Urinary bladder (tissue), 3 donors: ENCODE measurements at regions not wholly inside any gene's neighbourhood (a gene's known extent, or its start where the extent isn't known, plus 50 kb on each side); places are given as distances from the start of the nearest gene placed in this dataset.
"Not testable (repeated sequence)": the region's sequence is repeated elsewhere in the genome, so short reads cannot be mapped to it uniquely, and the experiment has no call there.

Experiments used
- DNase-seq: peaks from one replicate; pipeline ENCODE4 v3.0.0-alpha.2; 2015; ENCODE audit errors: extremely low spot score
- H3K27ac ChIP-seq: one replicate; pipeline ENCODE4 v1.5.1; 2013; ENCODE audit warnings: low read depth, mild to moderate bottlenecking, moderate library complexity
- H3K36me3 ChIP-seq: one replicate; pipeline ENCODE4 v1.6.1; 2013; ENCODE audit warnings: mild to moderate bottlenecking, moderate library complexity; ENCODE audit not compliant: insufficient read depth
- H3K4me1 ChIP-seq: one replicate; pipeline ENCODE4 v1.6.1; 2013; ENCODE audit warnings: mild to moderate bottlenecking, moderate library complexity; ENCODE audit not compliant: insufficient read depth
- H3K4me3 ChIP-seq: one replicate; pipeline ENCODE4 v1.5.1; 2013; ENCODE audit warnings: low read depth, low read length
- WGBS: extraction: QIAGEN DNeasy Blood & Tissue Kit; methylation state at CpG from one replicate; pipeline ENCODE4 v1.1.7; 2013; 5-methylcytosine and 5-hydroxymethylcytosine counted together
- donor health status: healthy with polysubstance abuse.
- donor health status: healthy.

DNA sequence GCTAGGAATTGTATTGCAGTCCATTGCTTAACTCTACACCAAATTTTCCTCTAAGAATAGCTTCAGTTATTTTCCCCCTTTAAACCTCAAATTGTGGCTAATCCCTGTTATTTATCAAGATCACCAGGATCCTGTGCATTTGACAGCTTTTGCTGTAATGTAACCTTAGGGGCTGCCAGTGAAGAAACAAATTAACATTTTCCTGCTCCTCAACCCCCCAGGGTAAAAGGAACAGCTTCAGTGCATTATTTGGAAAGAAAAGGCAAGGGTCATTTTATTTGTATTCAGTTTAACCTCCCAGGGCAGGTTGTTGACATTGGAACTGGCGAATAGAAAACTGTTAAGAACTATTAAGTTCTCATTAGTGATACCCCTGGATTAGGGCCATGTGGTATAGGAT, 57.0 kb downstream of the PCDH20 start:
- no peak overlapping the region for H3K4me3 ChIP-seq
- H3K36me3 ChIP-seq: no peaks in the 10 kb centered on the region
- WGBS: 57% methylated on average over 1 of the region's 1 CpG
- no peak for DNase-seq
- no peak overlapping the region for H3K27ac ChIP-seq
- H3K4me1 ChIP-seq: no peaks in the 10 kb centered on the region

DNA sequence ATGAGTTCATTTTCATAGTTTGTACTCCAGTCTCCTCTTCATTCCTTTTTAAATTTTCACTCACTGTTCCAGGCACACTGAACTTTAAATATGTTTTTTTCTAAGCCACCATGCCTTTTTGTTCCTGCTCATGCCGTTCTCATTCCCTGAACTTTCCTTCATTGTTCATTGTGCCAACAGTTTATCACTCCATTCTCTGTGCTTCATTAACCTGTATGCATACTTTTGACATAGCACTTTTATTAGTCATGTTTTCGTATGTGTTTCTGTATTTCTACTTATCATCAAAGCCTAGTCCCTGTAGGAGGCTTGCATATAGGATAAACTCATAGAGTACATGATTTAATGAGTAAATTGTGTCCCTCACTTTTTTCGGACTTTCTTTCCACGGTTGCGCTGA, 65.3 kb downstream of the PCDH20 start:
- Histone ChIP-seq H3K27ac (no peak overlapping the region), H3K4me3 (no peak overlapping the region), H3K4me1 (no peaks in the 10 kb centered on the region), H3K36me3 (no peaks in the 10 kb centered on the region)
- 86% methylated on average over 5 of the region's 5 CpGs for WGBS
- DNase-seq: no peak

DNA sequence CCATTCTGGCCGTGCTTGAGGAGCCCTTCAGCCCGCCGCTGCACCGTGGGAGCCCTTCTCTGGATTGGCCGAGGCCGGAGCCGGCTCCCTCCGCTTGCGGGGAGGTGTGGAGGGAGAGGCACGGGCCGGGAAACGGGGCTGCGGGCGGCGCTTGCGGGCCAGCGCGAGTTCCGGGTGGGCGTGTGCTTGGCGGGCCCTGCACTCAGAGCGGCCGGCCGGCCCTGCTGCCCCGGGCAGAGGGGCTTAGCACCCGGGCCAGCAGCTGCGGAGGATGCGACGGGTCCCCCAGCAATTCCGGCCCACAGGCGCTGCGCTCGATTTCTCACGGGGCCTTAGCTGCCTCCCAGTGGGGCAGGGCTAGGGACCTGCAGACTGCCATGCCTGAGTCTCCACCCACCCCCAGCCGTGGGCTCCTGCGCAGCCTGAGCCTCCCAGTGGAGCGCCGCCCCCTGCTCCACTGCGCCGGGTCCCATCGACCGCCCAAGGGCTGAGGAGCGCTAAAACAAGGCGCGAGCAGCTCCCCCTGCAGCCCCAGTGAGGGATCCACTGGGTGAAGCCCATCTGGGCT, 76.5 kb downstream of the PCDH20 start:
- DNase-seq: no peak
- peaks cover 2% of the 10 kb centered on the region for H3K36me3 ChIP-seq

DNA sequence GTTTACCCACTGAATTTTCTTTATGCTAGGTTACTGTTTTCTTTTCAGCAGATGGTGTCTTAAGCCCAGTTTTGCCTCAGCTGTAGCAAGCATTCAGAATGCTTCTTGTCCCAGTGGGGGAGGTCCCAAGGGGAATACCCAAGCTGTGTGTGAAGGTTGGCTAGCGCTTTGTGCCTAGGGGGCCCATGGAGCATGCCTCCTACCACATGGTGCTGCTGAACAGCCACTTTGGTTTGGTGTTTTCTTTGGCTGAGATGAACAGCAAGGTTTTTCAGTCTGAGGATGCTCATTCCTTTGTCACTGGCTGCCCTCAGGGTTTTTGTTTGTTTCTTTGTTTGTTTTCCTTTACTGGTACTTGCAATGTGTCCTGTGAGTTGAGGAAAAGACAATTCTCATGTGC, 99.0 kb downstream of the PCDH20 start:
- 94% methylated on average over 1 of the region's 1 CpG for WGBS
- no peak overlapping the region for H3K4me3 ChIP-seq
- no peaks in the 10 kb centered on the region for H3K4me1 ChIP-seq
- no peak overlapping the region for H3K27ac ChIP-seq
- no peak for DNase-seq
- H3K36me3 ChIP-seq: no peaks in the 10 kb centered on the region

More for the DNA sequence above, 76.5 kb downstream of the PCDH20 start:
- 90% methylated on average over 45 of the region's 45 CpGs for WGBS
- Histone ChIP-seq H3K4me1 (no peaks in the 10 kb centered on the region), H3K4me3 (no peak overlapping the region), H3K27ac (no peak overlapping the region)

DNA sequence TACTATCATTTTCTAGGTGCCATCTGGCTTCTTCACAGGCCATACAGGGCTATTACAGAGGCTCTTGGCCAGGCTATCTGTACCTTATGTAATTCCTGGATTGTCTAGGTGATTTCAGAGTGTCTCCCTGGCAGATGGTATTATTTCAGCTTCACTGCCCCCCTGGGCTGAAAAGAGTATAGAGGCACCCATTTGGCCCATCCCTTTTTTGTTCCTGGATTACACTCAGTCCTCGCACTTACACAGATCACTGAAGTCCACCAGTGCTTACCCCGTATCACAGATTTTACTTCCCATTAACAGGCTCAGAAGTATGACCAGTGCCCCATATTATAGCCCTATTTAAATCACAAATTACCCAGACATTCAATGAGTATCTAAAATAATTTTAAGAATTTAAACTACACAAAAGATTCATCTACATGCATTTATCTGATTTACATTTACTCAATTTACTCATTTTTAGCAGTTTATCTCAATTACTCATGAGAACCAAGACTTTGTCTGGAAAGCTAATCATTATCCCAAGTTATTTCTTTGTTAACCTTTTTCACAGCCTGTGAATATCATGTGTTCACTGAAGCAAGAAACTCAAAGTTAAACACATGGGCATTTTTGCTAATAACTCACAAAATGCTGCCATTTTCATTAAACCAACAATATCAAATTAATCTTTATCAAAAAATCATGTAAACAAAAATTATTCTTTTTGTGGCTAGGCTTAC, 121.0 kb downstream of the PCDH20 start:
- Histone ChIP-seq H3K4me1 (no peaks in the 10 kb centered on the region), H3K4me3 (no peak overlapping the region), H3K27ac (no peak overlapping the region), H3K36me3 (no peaks in the 10 kb centered on the region)
- 94% methylated on average over 2 of the region's 2 CpGs for WGBS
- no peak for DNase-seq

DNA sequence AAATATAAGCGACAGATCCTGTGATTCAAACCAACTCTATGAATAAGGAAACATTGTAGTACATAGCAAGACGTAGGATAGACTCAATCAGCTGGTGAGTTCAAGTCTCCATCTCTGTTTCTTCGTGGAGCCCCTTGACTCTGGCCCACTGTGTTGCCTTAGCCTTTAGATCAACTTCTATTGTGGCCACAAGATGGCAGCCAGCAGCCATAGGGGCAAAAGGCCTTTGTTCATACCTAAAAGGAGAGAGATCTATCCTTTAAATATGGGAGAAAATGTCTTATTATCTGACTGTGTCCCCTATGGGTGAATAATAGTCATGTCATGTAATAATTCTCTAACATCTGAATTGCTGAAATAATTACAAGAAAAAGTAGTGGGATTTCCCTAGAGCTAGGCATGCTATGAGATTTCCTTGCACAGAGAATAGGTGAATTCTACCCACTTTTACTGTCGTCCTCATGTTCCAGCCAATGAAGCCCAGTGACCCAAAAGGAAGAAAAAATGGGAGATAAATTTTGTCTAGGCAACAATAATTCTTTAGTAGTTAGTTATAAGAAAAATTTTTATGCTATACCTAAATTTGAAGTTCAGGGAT, 129.4 kb downstream of the PCDH20 start:
- no peaks in the 10 kb centered on the region for H3K36me3 ChIP-seq
- DNase-seq: no peak
- no peaks in the 10 kb centered on the region for H3K4me1 ChIP-seq
- no peak overlapping the region for H3K27ac ChIP-seq
- WGBS: 78% methylated on average over 4 of the region's 4 CpGs
- H3K4me3 ChIP-seq: no peak overlapping the region

DNA sequence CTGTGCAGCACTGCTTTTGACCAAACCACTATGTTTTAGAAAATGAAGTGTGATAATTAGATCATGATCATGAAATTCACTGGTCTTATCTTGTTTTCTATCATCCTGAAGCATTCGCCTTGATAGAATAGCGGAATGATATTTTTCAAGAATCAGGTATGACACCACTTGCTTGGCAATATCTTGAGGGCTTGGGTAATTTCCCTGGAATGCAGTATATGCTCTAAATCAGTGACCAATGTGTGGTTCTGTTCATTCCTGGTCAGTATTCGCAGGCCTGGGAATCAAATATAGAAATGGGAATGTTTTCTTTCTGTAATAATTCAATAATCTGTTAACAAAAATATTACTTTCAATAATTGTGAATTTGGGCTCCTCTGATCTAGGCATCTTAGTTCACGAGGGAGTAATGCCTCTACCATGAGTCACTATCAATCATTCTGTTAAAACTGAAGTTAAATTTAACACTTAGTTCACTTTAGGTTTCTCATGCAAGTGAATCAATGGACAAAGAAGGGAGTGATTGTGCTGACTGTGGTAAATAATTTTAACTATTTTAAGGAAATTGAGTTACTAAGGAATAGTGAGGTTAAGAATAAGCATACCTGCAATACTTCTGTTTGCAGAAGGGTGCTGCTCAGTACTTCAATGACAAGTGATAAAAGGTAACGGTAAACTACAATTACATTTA, 137.9 kb downstream of the PCDH20 start:
- 82% methylated on average over 5 of the region's 5 CpGs for WGBS
- Histone ChIP-seq H3K27ac (no peak overlapping the region), H3K36me3 (no peaks in the 10 kb centered on the region), H3K4me1 (no peaks in the 10 kb centered on the region), H3K4me3 (no peak overlapping the region)
- no peak for DNase-seq

DNA sequence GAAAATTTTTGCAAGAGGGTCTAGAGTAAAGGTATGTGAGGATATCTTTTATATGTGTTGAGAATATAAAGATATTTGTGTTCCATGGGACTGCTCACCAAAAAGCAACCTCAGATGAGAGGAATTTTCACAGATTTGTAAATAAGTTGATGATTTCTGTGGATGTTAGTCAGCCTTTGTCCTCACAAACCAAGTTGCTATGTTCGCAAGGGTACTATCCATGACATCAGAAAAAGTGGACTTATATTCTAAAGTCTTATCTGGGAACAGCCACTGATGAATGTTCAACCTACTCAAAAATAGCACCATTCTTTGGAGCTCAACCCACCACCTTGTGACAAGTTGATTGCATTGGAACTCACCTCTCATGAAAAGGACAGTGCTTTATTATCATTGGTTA, 138.6 kb downstream of the PCDH20 start:
- H3K27ac ChIP-seq: no peak overlapping the region
- H3K4me1 ChIP-seq: no peaks in the 10 kb centered on the region
- 93% methylated on average over 1 of the region's 1 CpG for WGBS
- no peak overlapping the region for H3K4me3 ChIP-seq
- no peaks in the 10 kb centered on the region for H3K36me3 ChIP-seq
- DNase-seq: no peak

DNA sequence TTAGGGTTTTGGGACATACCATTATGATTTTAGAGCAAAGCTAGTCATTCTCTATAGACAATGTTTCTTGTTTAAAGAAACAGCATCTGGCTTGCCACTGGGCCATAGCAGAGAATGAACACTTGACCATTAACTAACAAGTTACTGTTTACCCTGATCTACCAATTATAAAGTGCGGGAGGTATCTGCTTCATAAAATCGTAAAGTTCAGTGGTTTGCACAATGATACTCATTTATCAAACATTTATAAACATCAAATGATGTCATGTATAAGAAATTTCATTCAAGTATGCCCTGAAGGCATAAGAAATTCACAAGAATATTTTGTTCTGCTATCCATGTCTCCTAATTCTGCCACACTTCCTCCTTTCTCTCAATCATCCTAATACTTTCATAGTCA, 139.2 kb downstream of the PCDH20 start:
- Histone ChIP-seq H3K27ac (no peak overlapping the region), H3K4me1 (no peaks in the 10 kb centered on the region), H3K36me3 (no peaks in the 10 kb centered on the region), H3K4me3 (no peak overlapping the region)
- DNase-seq: no peak
- WGBS: 86% methylated on average over 2 of the region's 2 CpGs

DNA sequence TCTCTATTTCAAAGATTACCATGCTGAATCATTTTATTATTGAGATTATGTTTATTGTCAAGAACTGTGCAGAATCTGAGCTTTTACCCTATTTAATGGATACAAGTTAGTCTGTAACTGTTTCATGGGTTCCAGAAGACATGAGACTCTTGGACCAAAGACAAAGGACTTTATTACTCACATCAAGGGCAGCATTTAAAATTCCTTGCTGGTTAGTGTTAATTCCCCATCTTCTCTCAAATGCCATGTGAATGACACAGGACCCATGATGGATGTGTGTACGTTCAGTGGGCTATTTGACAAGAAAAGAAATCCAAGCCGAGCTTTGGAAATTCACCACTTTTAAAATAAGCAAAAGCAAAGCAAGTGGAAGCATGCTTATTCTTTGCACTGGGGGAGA, 139.9 kb downstream of the PCDH20 start:
- no peak overlapping the region for H3K27ac ChIP-seq
- WGBS: 46% methylated on average over 2 of the region's 2 CpGs
- no peak for DNase-seq
- no peak overlapping the region for H3K4me3 ChIP-seq
- H3K36me3 ChIP-seq: no peaks in the 10 kb centered on the region
- no peaks in the 10 kb centered on the region for H3K4me1 ChIP-seq

DNA sequence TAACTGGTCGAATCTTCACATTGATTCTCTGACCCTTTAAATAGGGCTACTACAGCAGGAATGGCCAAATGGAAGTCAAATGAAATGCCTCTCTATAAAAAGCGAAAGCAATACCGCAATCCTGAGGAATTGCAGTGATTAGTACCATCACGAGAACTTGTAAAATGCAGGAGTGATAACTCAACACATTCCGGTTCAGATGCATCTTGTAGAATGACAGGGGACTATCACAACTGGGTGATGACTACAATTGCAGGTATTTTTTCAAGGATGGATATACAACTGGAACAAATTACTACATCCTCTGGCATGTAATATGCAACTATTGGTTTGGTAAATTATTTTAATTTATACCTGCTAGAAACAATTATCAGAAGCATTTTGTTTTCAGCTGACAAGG, 140.4 kb downstream of the PCDH20 start:
- Histone ChIP-seq H3K4me1 (no peaks in the 10 kb centered on the region), H3K4me3 (no peak overlapping the region), H3K27ac (no peak overlapping the region), H3K36me3 (no peaks in the 10 kb centered on the region)
- WGBS: 87% methylated on average over 5 of the region's 5 CpGs
- no peak for DNase-seq

DNA sequence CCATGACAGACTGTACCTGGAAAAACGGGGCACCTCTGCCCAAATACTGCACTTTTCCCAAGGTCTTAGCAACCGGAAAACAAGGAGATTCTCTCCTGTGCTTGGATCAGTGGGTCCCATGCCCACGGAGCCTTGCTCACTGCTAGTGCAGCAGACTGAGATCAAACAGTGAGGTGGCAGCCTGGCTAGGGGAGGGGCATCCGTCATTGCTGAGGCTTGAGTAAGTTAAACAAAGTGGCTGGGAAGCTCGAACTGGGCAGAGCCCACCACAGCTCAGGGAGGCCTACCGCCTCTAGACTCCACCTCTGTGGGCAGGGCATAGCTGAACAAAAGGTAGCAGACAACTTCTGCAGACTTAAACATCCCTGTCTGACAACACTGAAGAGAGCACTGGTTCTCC, 148.8 kb downstream of the PCDH20 start:
- 85% methylated on average over 6 of the region's 6 CpGs for WGBS
- H3K36me3 ChIP-seq, H3K4me1 ChIP-seq, H3K27ac ChIP-seq, H3K4me3 ChIP-seq, DNase-seq: not testable (repeated sequence)

DNA sequence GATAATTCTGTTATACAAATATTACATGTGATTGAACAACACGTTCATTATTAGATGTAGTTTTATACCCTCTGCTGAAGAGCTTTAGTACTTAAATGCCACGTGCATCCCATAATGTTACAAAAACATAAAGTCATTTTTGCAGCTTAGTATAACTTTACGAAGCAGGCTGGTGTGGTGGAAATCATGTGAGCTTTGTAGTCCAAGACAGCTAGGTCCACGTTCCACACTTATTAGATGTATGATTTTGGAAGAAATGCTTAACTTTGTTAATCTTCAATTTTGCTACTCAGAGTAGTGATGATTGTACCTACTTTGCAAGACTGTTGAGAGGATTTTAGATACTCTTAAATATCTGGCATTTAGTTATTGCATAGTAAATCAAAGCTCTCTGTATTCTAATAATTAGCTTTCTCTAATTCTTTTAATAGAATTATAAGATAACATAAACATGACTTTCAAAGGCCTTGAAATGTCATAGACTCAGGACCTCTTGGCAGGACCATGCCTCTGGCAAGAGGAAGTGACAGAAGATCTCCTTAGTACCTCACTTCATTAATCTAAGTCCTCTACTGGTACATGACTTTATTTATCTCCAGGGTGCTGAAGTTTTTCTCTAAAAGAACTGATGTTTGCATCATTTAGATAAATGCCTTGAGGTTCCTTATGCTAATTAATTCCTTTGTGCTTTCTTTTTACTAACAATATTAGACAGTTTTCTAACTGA, 153.7 kb downstream of the PCDH20 start:
- DNase-seq: no peak

More for the DNA sequence above, 153.7 kb downstream of the PCDH20 start:
- WGBS: 66% methylated on average over 4 of the region's 4 CpGs
- no peaks in the 10 kb centered on the region for H3K36me3 ChIP-seq
- no peak overlapping the region for H3K4me3 ChIP-seq
- H3K27ac ChIP-seq: no peak overlapping the region
- H3K4me1 ChIP-seq: no peaks in the 10 kb centered on the region
